Uterus (tissue), 3 donors: ENCODE measurements at regions not wholly inside any gene's neighbourhood (a gene's known extent, or its start where the extent isn't known, plus 50 kb on each side); places are given as distances from the start of the nearest gene placed in this dataset.

Source experiments
- DNase-seq, 2 donors: peaks; one replicate each; pipeline ENCODE4 v3.0.0-alpha.2; 2019 to 2020
- H3K27ac ChIP-seq, 2 donors: fragments of 200-600 bp; sonication (generic); 1 replicate in 1 of 2; 2 replicates in 1 of 2; pipeline ENCODE4 v1.5.1; 2016 to 2018
- H3K27me3 ChIP-seq, 2 donors: fragments of 200-600 bp; sonication (generic); one replicate each; pipeline ENCODE4 v1.5.1; 2018 to 2019; ENCODE audit warnings: control low read depth in 1 of 2
- H3K36me3 ChIP-seq, 2 donors: fragments of 200-600 bp; sonication (generic); one replicate each; pipeline ENCODE4 v1.5.1; 2019; ENCODE audit warnings: control low read depth in 1 of 2
- H3K4me1 ChIP-seq, 2 donors: fragments of 200-600 bp; sonication (generic); one replicate each; pipeline ENCODE4 v1.5.1; 2018 to 2019; ENCODE audit warnings: control low read depth in 1 of 2
- H3K4me3 ChIP-seq, 2 donors: fragments of 200-600 bp; sonication (generic); 1 replicate in 1 of 2; 2 replicates in 1 of 2; pipeline ENCODE4 v1.5.1; 2018 to 2019; ENCODE audit warnings: mild to moderate bottlenecking in 1 of 2
- H3K9me3 ChIP-seq, 2 donors: fragments of 200-600 bp; sonication (generic); one replicate each; pipeline ENCODE4 v1.5.1; 2019; ENCODE audit warnings: control low read depth in 1 of 2
- POLR2A ChIP-seq, 2 donors: fragments of 450-650 bp; IDR thresholded peaks; one replicate each; pipeline ENCODE4 v1.6.1; 2016; ENCODE audit warnings: antibody characterized with exemption in 2 of 2, mild to moderate bottlenecking in 1 of 2, moderate library complexity in 1 of 2
- intact Hi-C: fragments of 100-400 bp; cut with DNase I; formaldehyde crosslinking; loops from one replicate; pipeline ENCODE4 v1.15.1; 2023; ENCODE audit warnings: low total_unique reads
- TF ChIP-seq, protein P1 (sequence below), 4 experiments: fragments of 200-600 bp in 2 of 4; fragments of 450-650 bp in 2 of 4; sonication (generic) in 2 of 4; IDR thresholded peaks; one replicate each; pipeline ENCODE4 v1.5.1; 2016 to 2019; ENCODE audit warnings: antibody characterized with exemption in 4 of 4, mild to moderate bottlenecking in 2 of 4, moderate library complexity in 1 of 4
- donor health status: DM: yes; HTN: yes; CAD: no.

- Histone ChIP-seq H3K27ac (no peak overlapping the region), H3K4me1 (no peaks in the 10 kb centered on the region), H3K4me3 (no peak overlapping the region), H3K27me3 (no peaks in the 10 kb centered on the region), H3K36me3 (no peaks in the 10 kb centered on the region), H3K9me3 (no peaks in the 10 kb centered on the region)
- intact Hi-C loops, result no loop called here
- no peak for TF ChIP-seq POLR2A (IDR thresholded peaks at IDR 0.05)
- TF ChIP-seq, protein P1, sequence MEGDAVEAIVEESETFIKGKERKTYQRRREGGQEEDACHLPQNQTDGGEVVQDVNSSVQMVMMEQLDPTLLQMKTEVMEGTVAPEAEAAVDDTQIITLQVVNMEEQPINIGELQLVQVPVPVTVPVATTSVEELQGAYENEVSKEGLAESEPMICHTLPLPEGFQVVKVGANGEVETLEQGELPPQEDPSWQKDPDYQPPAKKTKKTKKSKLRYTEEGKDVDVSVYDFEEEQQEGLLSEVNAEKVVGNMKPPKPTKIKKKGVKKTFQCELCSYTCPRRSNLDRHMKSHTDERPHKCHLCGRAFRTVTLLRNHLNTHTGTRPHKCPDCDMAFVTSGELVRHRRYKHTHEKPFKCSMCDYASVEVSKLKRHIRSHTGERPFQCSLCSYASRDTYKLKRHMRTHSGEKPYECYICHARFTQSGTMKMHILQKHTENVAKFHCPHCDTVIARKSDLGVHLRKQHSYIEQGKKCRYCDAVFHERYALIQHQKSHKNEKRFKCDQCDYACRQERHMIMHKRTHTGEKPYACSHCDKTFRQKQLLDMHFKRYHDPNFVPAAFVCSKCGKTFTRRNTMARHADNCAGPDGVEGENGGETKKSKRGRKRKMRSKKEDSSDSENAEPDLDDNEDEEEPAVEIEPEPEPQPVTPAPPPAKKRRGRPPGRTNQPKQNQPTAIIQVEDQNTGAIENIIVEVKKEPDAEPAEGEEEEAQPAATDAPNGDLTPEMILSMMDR (IDR thresholded peaks at IDR 0.05), result no peak
- no peak for DNase-seq
These were observed 74.8 kb upstream of the MAGI1 start for GRCh38 chr3:66113542-66113941.

GRCh38 chr3:66110840-66111239 lies 72.1 kb upstream of the MAGI1 start:
- TF ChIP-seq, protein P1 (IDR thresholded peaks at IDR 0.05), result no peak
- TF ChIP-seq POLR2A (IDR thresholded peaks at IDR 0.05), result no peak
- no peaks in the 10 kb centered on the region for H3K36me3 ChIP-seq
- no peaks in the 10 kb centered on the region for H3K4me1 ChIP-seq
- H3K27ac ChIP-seq, result no peak overlapping the region
- no peak overlapping the region for H3K4me3 ChIP-seq
- peak in 1 of 2 donors; percentile 48 for DNase-seq
- intact Hi-C loops, result no loop called here
- no peaks in the 10 kb centered on the region for H3K27me3 ChIP-seq
- H3K9me3 ChIP-seq, result no peaks in the 10 kb centered on the region

DNA sequence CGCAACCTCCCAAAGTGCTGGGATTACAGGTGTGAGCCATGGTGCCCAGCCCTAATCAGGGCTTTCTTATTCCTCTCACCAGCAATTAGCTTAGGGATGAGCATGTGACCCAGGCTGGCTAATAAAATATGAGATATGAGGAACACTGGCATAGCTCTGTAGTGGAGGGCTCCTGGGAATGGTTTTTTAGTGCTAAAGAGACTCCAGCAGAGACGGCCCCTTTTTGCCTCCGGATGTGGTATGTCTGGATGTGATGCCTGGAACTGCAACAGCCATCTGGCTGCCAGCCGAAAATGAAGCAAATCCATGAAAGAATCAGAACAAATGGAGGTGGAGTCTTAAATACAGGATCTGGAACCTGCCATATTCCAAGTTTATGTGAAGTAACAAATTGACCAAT lies 69.1 kb upstream of the MAGI1 start:
- no peaks in the 10 kb centered on the region for H3K27me3 ChIP-seq
- no peak overlapping the region for H3K4me3 ChIP-seq
- TF ChIP-seq, protein P1 (IDR thresholded peaks at IDR 0.05), result no peak
- no peak for TF ChIP-seq POLR2A (IDR thresholded peaks at IDR 0.05)
- H3K9me3 ChIP-seq, result no peaks in the 10 kb centered on the region
- H3K4me1 ChIP-seq, result no peaks in the 10 kb centered on the region
- DNase-seq, result no peak
- H3K36me3 ChIP-seq, result no peaks in the 10 kb centered on the region
- intact Hi-C loops, result no loop called here
- H3K27ac ChIP-seq, result no peak overlapping the region

- Histone ChIP-seq H3K36me3 (no peaks in the 10 kb centered on the region), H3K9me3 (no peaks in the 10 kb centered on the region), H3K27ac (no peak overlapping the region), H3K4me1 (no peaks in the 10 kb centered on the region), H3K4me3 (no peak overlapping the region), H3K27me3 (no peaks in the 10 kb centered on the region)
- DNase-seq, result no peak
- TF ChIP-seq POLR2A (IDR thresholded peaks at IDR 0.05), result no peak
- TF ChIP-seq, protein P1 (IDR thresholded peaks at IDR 0.05), result no peak
- intact Hi-C loops, result no loop called here
These were observed 68.1 kb upstream of the MAGI1 start for GRCh38 chr3:66106788-66107187.

- no peak for DNase-seq
- TF ChIP-seq, protein P1 (IDR thresholded peaks at IDR 0.05), result no peak
- TF ChIP-seq POLR2A (IDR thresholded peaks at IDR 0.05), result no peak
- no peak overlapping the region for H3K27ac ChIP-seq
- no peaks in the 10 kb centered on the region for H3K9me3 ChIP-seq
- H3K27me3 ChIP-seq, result no peaks in the 10 kb centered on the region
- H3K4me1 ChIP-seq, result no peaks in the 10 kb centered on the region
- intact Hi-C loops, result no loop called here
- H3K36me3 ChIP-seq, result no peaks in the 10 kb centered on the region
- H3K4me3 ChIP-seq, result no peak overlapping the region
These were observed 65.8 kb upstream of the MAGI1 start for GRCh38 chr3:66104535-66104934.
